ENCODE measurements at regions not wholly inside any gene's neighbourhood (a gene's known extent, or its start where the extent isn't known, plus 50 kb on each side); places are given as distances from the start of the nearest gene placed in this dataset.

- no peaks in the 10 kb centered on the region for H3K36me3 Mint-ChIP-seq (ENCODE audit: low read depth)
- H3K4me1 Mint-ChIP-seq, result peaks cover 2% of the 10 kb centered on the region
- H3K27ac Mint-ChIP-seq, result no peak overlapping the region
- TF ChIP-seq, protein P1, sequence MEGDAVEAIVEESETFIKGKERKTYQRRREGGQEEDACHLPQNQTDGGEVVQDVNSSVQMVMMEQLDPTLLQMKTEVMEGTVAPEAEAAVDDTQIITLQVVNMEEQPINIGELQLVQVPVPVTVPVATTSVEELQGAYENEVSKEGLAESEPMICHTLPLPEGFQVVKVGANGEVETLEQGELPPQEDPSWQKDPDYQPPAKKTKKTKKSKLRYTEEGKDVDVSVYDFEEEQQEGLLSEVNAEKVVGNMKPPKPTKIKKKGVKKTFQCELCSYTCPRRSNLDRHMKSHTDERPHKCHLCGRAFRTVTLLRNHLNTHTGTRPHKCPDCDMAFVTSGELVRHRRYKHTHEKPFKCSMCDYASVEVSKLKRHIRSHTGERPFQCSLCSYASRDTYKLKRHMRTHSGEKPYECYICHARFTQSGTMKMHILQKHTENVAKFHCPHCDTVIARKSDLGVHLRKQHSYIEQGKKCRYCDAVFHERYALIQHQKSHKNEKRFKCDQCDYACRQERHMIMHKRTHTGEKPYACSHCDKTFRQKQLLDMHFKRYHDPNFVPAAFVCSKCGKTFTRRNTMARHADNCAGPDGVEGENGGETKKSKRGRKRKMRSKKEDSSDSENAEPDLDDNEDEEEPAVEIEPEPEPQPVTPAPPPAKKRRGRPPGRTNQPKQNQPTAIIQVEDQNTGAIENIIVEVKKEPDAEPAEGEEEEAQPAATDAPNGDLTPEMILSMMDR (IDR thresholded peaks at IDR 0.05; ENCODE audit: unreplicated experiment in 3 of 3), result no peak
- H3K27me3 Mint-ChIP-seq (ENCODE audit: low read depth), result peaks cover 36% of the 10 kb centered on the region
- H3K9me3 Mint-ChIP-seq, result no peaks in the 10 kb centered on the region
- H3K4me3 Mint-ChIP-seq, result no peak overlapping the region
Observed at GRCh38 chr7:32289651-32290414, 200.3 kb downstream of the LSM5 start.

DNA sequence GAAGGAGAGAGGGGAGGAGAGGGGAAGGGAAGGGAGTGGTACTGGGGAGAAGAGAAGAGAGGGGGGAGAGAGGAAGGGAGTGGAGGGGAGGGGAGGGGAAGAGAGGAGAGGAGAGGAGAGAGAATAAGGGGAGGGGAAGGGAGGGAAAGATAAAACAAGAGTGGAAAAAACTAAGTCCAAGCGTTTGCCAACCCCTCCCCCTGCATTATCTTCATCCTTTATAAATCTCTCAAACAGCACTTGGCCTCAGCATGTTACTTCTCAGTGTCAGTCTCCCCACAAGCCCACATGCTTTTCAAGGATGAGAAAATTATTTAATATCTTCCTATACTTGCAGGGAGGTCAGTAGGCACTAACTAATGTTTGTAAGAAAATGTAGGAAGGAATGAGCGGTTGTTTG lies 204.5 kb downstream of the LSM5 start:
- no peaks in the 10 kb centered on the region for H3K9me3 Mint-ChIP-seq
- peaks cover 29% of the 10 kb centered on the region for H3K27me3 Mint-ChIP-seq (ENCODE audit: low read depth)
- H3K36me3 Mint-ChIP-seq (ENCODE audit: low read depth), result no peaks in the 10 kb centered on the region
- TF ChIP-seq, protein P1 (IDR thresholded peaks at IDR 0.05; ENCODE audit: unreplicated experiment in 3 of 3), result no peak
- H3K4me1 Mint-ChIP-seq, result no peaks in the 10 kb centered on the region
- no peak overlapping the region for H3K27ac Mint-ChIP-seq
- no peak overlapping the region for H3K4me3 Mint-ChIP-seq

GRCh38 chr7:32283546-32283945 lies 206.6 kb downstream of the LSM5 start:
- no peaks in the 10 kb centered on the region for H3K9me3 Mint-ChIP-seq

GRCh38 chr7:32279500-32279899 lies 209.3 kb upstream of the PDE1C start:
- Mint-ChIP-seq H3K36me3 (ENCODE audit: low read depth) (no peaks in the 10 kb centered on the region), H3K4me1 (no peaks in the 10 kb centered on the region), H3K27me3 (ENCODE audit: low read depth) (peaks cover 25% of the 10 kb centered on the region), H3K4me3 (no peak overlapping the region), H3K9me3 (no peaks in the 10 kb centered on the region), H3K27ac (no peak overlapping the region)
- TF ChIP-seq, protein P1 (IDR thresholded peaks at IDR 0.05; ENCODE audit: unreplicated experiment in 3 of 3), result no peak

More at GRCh38 chr7:32283546-32283945, 206.6 kb downstream of the LSM5 start:
- H3K36me3 Mint-ChIP-seq (ENCODE audit: low read depth), result no peaks in the 10 kb centered on the region
- no peaks in the 10 kb centered on the region for H3K4me1 Mint-ChIP-seq
- peaks cover 21% of the 10 kb centered on the region for H3K27me3 Mint-ChIP-seq (ENCODE audit: low read depth)
- H3K4me3 Mint-ChIP-seq, result no peak overlapping the region
- no peak overlapping the region for H3K27ac Mint-ChIP-seq
- TF ChIP-seq, protein P1 (IDR thresholded peaks at IDR 0.05; ENCODE audit: unreplicated experiment in 3 of 3), result no peak

DNA sequence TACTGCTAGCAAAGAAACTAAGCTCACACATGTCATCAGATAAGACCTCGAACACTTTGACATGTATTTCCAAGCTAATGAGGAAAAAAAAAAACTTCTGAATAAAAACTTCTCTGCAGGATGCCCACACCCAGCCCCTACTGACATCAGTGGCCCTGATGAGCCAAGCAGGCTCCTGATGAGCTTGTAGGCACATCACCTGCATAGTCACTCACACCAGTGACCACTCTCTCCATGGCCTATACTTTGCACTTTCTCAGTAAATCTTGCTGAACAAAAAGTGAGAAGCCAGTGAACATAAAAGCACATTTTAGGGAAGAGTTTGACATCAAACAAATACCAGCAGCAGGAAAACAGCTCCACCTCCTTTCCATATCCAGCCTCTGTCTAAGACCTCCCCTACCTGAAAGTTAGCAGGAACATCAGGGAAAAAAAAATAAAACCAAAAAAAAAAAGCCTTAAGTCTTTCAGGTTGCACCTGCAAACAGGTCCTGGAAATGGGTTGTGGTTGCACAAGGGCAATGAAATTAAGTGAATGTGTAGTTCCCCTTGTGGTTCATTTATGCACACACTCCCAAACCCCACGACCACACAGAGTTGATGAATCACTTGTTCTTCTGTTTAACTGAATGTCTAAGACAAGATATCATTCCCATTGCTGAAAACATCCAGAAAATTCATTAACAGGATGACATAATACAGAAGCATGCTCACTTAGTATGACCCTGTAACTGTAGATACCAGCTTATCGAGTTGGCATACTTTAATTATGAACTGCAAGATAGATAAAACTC lies 205.2 kb upstream of the PDE1C start:
- Mint-ChIP-seq H3K27ac (no peak overlapping the region), H3K4me3 (no peak overlapping the region), H3K27me3 (ENCODE audit: low read depth) (peaks cover 21% of the 10 kb centered on the region), H3K36me3 (ENCODE audit: low read depth) (no peaks in the 10 kb centered on the region), H3K9me3 (no peaks in the 10 kb centered on the region), H3K4me1 (no peaks in the 10 kb centered on the region)
- TF ChIP-seq, protein P1 (IDR thresholded peaks at IDR 0.05; ENCODE audit: unreplicated experiment in 3 of 3), result no peak

Data from nephron (organoid).